ENCODE measurements at regions not wholly inside any gene's neighbourhood (a gene's known extent, or its start where the extent isn't known, plus 50 kb on each side); places are given as distances from the start of the nearest gene placed in this dataset.

DNA sequence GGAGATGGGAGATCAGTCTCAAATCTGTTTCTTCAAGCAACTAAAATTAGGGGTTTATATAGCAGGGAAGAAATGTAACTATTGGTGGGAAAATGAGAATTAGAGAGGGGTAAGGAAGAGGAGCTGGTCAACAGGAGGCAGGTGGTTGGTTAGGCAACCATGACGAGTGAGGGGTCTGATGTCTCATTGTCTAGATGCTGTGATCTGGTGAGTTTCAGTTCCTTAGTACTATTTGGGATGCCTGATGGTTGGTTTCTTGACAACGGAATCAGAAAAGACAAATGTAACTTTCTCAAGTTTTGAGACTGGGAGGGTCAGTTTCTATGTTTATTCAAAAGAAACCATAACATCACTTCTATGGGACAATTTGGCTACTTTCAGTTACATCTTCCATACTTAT lies 415.3 kb upstream of the C16orf82 start:
- Histone ChIP-seq H3K4me3 (ENCODE audit: low read depth, low read length) (no peak overlapping the region), H3K36me3 (ENCODE audit: control insufficient read depth, insufficient read depth, low read length) (no peaks in the 10 kb centered on the region), H3K27me3 (ENCODE audit: control insufficient read depth, insufficient read depth, low read length) (no peaks in the 10 kb centered on the region)
- TF ChIP-seq, protein P1, sequence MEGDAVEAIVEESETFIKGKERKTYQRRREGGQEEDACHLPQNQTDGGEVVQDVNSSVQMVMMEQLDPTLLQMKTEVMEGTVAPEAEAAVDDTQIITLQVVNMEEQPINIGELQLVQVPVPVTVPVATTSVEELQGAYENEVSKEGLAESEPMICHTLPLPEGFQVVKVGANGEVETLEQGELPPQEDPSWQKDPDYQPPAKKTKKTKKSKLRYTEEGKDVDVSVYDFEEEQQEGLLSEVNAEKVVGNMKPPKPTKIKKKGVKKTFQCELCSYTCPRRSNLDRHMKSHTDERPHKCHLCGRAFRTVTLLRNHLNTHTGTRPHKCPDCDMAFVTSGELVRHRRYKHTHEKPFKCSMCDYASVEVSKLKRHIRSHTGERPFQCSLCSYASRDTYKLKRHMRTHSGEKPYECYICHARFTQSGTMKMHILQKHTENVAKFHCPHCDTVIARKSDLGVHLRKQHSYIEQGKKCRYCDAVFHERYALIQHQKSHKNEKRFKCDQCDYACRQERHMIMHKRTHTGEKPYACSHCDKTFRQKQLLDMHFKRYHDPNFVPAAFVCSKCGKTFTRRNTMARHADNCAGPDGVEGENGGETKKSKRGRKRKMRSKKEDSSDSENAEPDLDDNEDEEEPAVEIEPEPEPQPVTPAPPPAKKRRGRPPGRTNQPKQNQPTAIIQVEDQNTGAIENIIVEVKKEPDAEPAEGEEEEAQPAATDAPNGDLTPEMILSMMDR (IDR thresholded peaks at IDR 0.05; ENCODE audit: insufficient read depth, low read length, poor library complexity, severe bottlenecking), result no peak
- DNase-seq (ENCODE audit: low read depth), result no peak

- TF ChIP-seq, protein P1 (IDR thresholded peaks at IDR 0.05; ENCODE audit: insufficient read depth, low read length, poor library complexity, severe bottlenecking), result no peak
- no peak for DNase-seq (ENCODE audit: low read depth)
- Histone ChIP-seq H3K36me3 (ENCODE audit: control insufficient read depth, insufficient read depth, low read length) (no peaks in the 10 kb centered on the region), H3K27me3 (ENCODE audit: control insufficient read depth, insufficient read depth, low read length) (no peaks in the 10 kb centered on the region), H3K4me3 (ENCODE audit: low read depth, low read length) (no peak overlapping the region)
These were observed 414.8 kb upstream of the C16orf82 start for GRCh38 chr16:26651884-26652283.

GRCh38 chr16:26658486-26658885 lies 408.2 kb upstream of the C16orf82 start:
- TF ChIP-seq, protein P1 (IDR thresholded peaks at IDR 0.05; ENCODE audit: insufficient read depth, low read length, poor library complexity, severe bottlenecking), result no peak
- Histone ChIP-seq H3K4me3 (ENCODE audit: low read depth, low read length) (no peak overlapping the region), H3K36me3 (ENCODE audit: control insufficient read depth, insufficient read depth, low read length) (no peaks in the 10 kb centered on the region), H3K27me3 (ENCODE audit: control insufficient read depth, insufficient read depth, low read length) (no peaks in the 10 kb centered on the region)
- no peak for DNase-seq (ENCODE audit: low read depth)

DNA sequence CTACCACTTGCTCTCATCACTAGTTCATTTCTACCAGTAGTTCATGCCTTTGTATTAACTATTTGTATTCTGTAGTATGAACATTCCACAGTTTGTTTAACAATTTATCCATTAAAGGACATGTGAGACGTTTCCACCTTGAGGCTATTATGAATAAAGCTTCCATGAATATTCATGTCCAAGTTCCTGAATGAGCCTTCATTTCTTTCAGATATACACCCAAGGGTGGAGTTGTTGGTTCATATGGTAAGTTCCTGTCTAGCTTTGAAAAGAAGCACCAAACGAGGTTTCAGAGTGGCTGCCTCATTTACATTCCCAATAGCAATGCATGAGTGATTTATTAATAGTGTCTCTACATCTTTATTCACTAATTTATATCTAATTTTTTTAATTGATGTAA lies 407.8 kb upstream of the C16orf82 start:
- Histone ChIP-seq H3K36me3 (ENCODE audit: control insufficient read depth, insufficient read depth, low read length) (no peaks in the 10 kb centered on the region), H3K27me3 (ENCODE audit: control insufficient read depth, insufficient read depth, low read length) (no peaks in the 10 kb centered on the region), H3K4me3 (ENCODE audit: low read depth, low read length) (no peak overlapping the region)
- DNase-seq (ENCODE audit: low read depth), result no peak
- TF ChIP-seq, protein P1 (IDR thresholded peaks at IDR 0.05; ENCODE audit: insufficient read depth, low read length, poor library complexity, severe bottlenecking), result no peak

DNA sequence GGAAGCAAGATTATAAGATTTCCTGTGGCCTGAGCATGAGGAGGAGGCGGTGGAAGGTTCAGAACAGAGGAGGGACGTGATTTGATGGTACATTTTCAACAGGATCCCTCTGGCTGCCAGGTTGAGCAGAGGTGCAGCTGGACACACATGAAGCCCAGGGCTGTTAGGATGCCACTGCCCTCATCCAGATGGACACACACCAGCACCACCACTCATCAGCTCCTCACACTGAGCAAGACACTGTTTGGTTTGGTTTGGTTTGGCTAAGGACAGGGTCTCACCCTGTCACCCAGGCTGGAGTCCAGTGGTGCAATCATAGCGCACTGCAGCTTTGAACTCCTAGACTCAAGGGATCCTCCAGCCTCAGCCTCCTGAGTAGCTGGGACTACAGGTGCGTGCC lies 402.6 kb upstream of the C16orf82 start:
- no peaks in the 10 kb centered on the region for H3K36me3 ChIP-seq (ENCODE audit: control insufficient read depth, insufficient read depth, low read length)
- no peaks in the 10 kb centered on the region for H3K27me3 ChIP-seq (ENCODE audit: control insufficient read depth, insufficient read depth, low read length)
- H3K4me3 ChIP-seq (ENCODE audit: low read depth, low read length), result no peak overlapping the region
- no peak for DNase-seq (ENCODE audit: low read depth)
- TF ChIP-seq, protein P1 (IDR thresholded peaks at IDR 0.05; ENCODE audit: insufficient read depth, low read length, poor library complexity, severe bottlenecking), result no peak

DNA sequence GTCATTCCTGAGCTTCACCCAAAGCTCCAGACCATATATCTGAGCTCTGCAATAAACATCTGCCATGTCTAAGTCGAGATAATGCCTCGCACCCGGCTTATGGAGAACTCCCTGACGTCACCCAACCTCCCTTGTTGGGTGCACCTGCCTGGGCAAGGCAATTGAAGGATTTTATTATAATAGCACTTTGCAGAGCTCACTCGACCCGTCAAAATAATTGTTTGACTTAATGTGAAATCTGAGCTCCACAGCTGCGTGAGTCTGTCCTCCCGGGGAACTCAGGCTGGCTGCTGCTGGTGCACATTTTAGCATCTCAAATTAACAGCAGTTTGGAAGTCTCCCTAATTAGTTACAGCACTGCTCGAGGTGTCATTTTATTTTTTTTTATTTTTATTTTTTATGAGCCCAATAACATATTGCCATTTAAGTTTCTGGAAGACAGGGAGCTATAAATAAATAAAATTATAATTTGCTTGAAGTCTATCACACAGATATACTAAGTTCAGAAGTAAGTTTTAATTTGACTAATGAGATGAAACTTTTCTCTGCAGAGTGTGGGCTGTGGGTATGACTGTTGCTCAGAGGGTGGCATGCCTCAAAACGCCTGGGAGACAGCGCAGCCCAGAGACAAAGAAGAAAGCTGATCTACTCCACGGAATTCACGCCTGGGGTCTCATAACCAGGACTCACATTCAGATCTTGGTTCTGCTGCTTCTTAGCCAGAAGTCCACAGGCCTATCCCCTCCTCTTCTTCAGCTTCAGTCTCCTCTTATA lies 401.4 kb upstream of the C16orf82 start:
- TF ChIP-seq, protein P1 (IDR thresholded peaks at IDR 0.05; ENCODE audit: insufficient read depth, low read length, poor library complexity, severe bottlenecking), result no peak
- no peak for DNase-seq (ENCODE audit: low read depth)
- Histone ChIP-seq H3K36me3 (ENCODE audit: control insufficient read depth, insufficient read depth, low read length) (no peaks in the 10 kb centered on the region), H3K4me3 (ENCODE audit: low read depth, low read length) (no peak overlapping the region), H3K27me3 (ENCODE audit: control insufficient read depth, insufficient read depth, low read length) (no peaks in the 10 kb centered on the region)
